Karpas-422 (cell line): ENCODE measurements at regions not wholly inside any gene's neighbourhood (a gene's known extent, or its start where the extent isn't known, plus 50 kb on each side); places are given as distances from the start of the nearest gene placed in this dataset.

Source experiments
- DNase-seq: peaks from one replicate; pipeline ENCODE4 v3.0.0-alpha.2; 2015
- H2AFZ ChIP-seq: fragments of 200-600 bp; sonication (generic); 2 replicates; pipeline ENCODE4 v1.6.1; 2014; ENCODE audit warnings: antibody characterized with exemption, low read length, mixed read lengths
- H3K27ac ChIP-seq: fragments of 200-600 bp; sonication (generic); 2 replicates; pipeline ENCODE4 v1.5.1; 2014; ENCODE audit warnings: mild to moderate bottlenecking, low read length, moderate library complexity
- H3K27me3 ChIP-seq: fragments of 200-600 bp; sonication (generic); 2 replicates; pipeline ENCODE4 v1.6.1; 2014; ENCODE audit warnings: low read length, mixed read lengths
- H3K36me3 ChIP-seq: fragments of 200-600 bp; sonication (generic); 2 replicates; pipeline ENCODE4 v1.6.1; 2014; ENCODE audit warnings: low read length, mixed read lengths; ENCODE audit not compliant: insufficient read depth
- H3K4me1 ChIP-seq: fragments of 200-600 bp; sonication (generic); 2 replicates; pipeline ENCODE4 v1.6.1; 2014; ENCODE audit warnings: mild to moderate bottlenecking, low read length, mixed read lengths
- H3K4me2 ChIP-seq: fragments of 200-600 bp; sonication (generic); 2 replicates; pipeline ENCODE4 v1.6.1; 2014; ENCODE audit warnings: low read length, low read depth, mild to moderate bottlenecking; ENCODE audit not compliant: poor library complexity, severe bottlenecking
- H3K4me3 ChIP-seq: fragments of 200-600 bp; sonication (generic); 2 replicates; pipeline ENCODE4 v1.5.1; 2014; ENCODE audit warnings: mild to moderate bottlenecking, antibody characterized with exemption, low read length, mixed read lengths
- H3K79me2 ChIP-seq: fragments of 200-600 bp; sonication (generic); 2 replicates; pipeline ENCODE4 v1.6.1; 2014; ENCODE audit warnings: mild to moderate bottlenecking, low read length, mixed read lengths
- H3K9ac ChIP-seq: fragments of 200-600 bp; sonication (generic); 2 replicates; pipeline ENCODE4 v1.6.0; 2014; ENCODE audit warnings: low read length
- H3K9me2 ChIP-seq: fragments of 200-600 bp; sonication (generic), shearing (Covaris generic); replicated peaks from 2 replicates; pipeline ENCODE4 v1.6.0; 2014; ENCODE audit warnings: mild to moderate bottlenecking, low read length, moderate library complexity; ENCODE audit not compliant: insufficient read depth
- H3K9me3 ChIP-seq: fragments of 300-700, 200-600 bp; sonication (generic); 2 replicates; pipeline ENCODE4 v1.6.1; 2014; ENCODE audit warnings: low read length, mixed read lengths
- H4K20me1 ChIP-seq: fragments of 200-600 bp; sonication (generic); 2 replicates; pipeline ENCODE4 v1.6.1; 2014; ENCODE audit warnings: mild to moderate bottlenecking, antibody characterized with exemption, low read length, low read depth; ENCODE audit not compliant: insufficient read depth

DNA sequence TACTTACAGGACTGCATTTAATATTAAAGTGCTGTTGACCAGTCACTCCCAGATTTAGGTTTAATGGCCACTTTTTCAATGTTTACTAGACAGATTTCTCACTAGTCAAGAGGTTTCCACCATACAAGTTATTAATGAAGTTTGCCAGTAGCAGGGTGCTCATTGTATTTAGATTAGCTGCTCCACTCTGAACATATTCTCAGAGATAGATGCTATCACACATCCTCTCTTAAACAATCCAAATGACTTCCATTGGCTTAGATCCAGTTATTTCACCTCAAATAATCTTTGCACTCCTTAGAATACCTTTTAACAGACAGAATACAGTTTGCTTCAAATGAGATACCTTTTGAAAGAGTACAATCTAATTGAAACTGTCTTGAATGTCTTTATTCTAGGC lies 276.1 kb downstream of the HDGFL1 start:
- H3K27ac ChIP-seq = no peak overlapping the region
- no peaks in the 10 kb centered on the region for H3K36me3 ChIP-seq
- H3K4me1 ChIP-seq = no peaks in the 10 kb centered on the region
- no peak overlapping the region for H3K4me3 ChIP-seq
- no peak overlapping the region for H3K9ac ChIP-seq
- no peak overlapping the region for H2AFZ ChIP-seq
- H4K20me1 ChIP-seq = no peaks in the 10 kb centered on the region
- no peaks in the 10 kb centered on the region for H3K79me2 ChIP-seq
- DNase-seq = no peak
- H3K9me3 ChIP-seq = 0 out of 2 replicates have a peak, but pooled peaks cover 2% of the 10 kb centered on the region
- no peaks in the 10 kb centered on the region for H3K9me2 ChIP-seq
- H3K27me3 ChIP-seq = no peaks in the 10 kb centered on the region
- H3K4me2 ChIP-seq = no peak overlapping the region

GRCh38 chr6:22848121-22848520 lies 278.8 kb downstream of the HDGFL1 start:
- Histone ChIP-seq H3K9me2 (no peaks in the 10 kb centered on the region), H4K20me1 (no peaks in the 10 kb centered on the region), H3K27ac (no peak overlapping the region), H3K4me3 (no peak overlapping the region), H3K36me3 (no peaks in the 10 kb centered on the region), H3K4me2 (no peak overlapping the region), H2AFZ (no peak overlapping the region), H3K79me2 (no peaks in the 10 kb centered on the region), H3K4me1 (no peaks in the 10 kb centered on the region), H3K9me3 (no peaks in the 10 kb centered on the region), H3K27me3 (no peaks in the 10 kb centered on the region), H3K9ac (no peak overlapping the region)
- DNase-seq = no peak

DNA sequence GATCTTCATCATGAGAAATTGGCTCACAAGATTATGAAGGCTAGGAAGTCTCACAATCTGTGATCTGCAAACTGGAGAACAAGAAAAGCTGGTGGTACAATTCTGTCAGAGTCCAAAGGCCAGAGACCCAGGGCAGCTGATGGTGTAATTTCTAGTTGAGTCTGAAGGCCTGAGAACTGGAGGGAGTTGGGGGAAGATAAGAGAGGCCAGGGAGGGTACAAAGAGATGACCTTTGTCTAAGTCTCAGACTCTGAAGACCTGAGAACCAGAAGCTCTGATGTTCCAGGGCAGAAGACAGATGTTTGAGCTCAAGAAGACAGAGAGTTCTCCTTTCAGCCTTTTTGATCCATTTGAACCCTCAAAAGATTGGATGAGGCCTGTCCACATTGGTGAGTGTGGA lies 280.6 kb downstream of the HDGFL1 start:
- Histone ChIP-seq H2AFZ (no peak overlapping the region), H3K4me2 (no peak overlapping the region), H3K9ac (no peak overlapping the region), H3K4me3 (no peak overlapping the region), H3K4me1 (no peaks in the 10 kb centered on the region), H3K79me2 (no peaks in the 10 kb centered on the region), H4K20me1 (no peaks in the 10 kb centered on the region), H3K36me3 (no peaks in the 10 kb centered on the region), H3K27ac (no peak overlapping the region), H3K9me3 (no peaks in the 10 kb centered on the region), H3K27me3 (no peaks in the 10 kb centered on the region), H3K9me2 (no peaks in the 10 kb centered on the region)
- no peak for DNase-seq

- Histone ChIP-seq H3K4me3 (no peak overlapping the region), H2AFZ (no peak overlapping the region), H3K27ac (no peak overlapping the region), H3K9ac (no peak overlapping the region), H4K20me1 (no peaks in the 10 kb centered on the region), H3K4me1 (no peaks in the 10 kb centered on the region), H3K9me2 (no peaks in the 10 kb centered on the region), H3K9me3 (no peaks in the 10 kb centered on the region; the same call in 1 of the 2 replicates), H3K79me2 (no peaks in the 10 kb centered on the region), H3K36me3 (no peaks in the 10 kb centered on the region), H3K27me3 (no peaks in the 10 kb centered on the region), H3K4me2 (no peak overlapping the region)
- no peak for DNase-seq
Observed at GRCh38 chr6:22852101-22852500, 282.7 kb downstream of the HDGFL1 start.

DNA sequence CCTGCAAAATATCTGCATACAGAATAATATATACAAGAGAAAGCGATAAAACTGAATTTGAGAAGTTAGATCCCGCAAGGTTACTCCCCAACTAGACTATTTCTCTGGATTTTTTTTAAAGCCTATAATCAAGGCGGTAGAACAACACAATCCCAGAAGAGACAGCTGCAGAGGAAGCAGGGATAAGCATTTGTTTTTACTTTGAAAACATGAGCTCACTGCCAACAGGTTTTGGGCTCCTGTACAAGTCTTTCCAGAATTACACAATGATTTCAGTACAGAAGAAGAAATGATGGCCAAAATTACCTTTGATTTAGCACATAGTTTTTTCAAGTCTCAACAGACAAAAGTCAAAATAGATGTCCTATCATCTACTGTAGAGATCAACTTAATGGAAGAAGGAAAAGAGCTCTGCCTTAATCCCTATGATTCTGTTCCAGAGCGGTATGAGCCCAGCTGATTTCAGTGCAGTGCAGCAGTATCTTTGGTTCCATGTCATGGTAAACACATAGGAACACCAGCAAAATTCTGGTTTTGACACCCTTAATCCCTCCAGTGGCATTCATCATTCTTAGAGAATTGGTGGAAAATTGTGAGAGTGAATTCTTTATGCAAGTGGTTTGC lies 304.3 kb downstream of the HDGFL1 start:
- H3K27ac ChIP-seq = no peak overlapping the region
- H3K4me3 ChIP-seq = no peak overlapping the region
- H2AFZ ChIP-seq = no peak overlapping the region
- H3K27me3 ChIP-seq = no peaks in the 10 kb centered on the region
- H3K36me3 ChIP-seq = no peaks in the 10 kb centered on the region
- H3K79me2 ChIP-seq = no peaks in the 10 kb centered on the region
- DNase-seq = no peak
- no peaks in the 10 kb centered on the region for H3K9me3 ChIP-seq
- H3K4me1 ChIP-seq = no peaks in the 10 kb centered on the region
- H3K9me2 ChIP-seq = no peaks in the 10 kb centered on the region
- H4K20me1 ChIP-seq = no peaks in the 10 kb centered on the region
- no peak overlapping the region for H3K4me2 ChIP-seq
- H3K9ac ChIP-seq = no peak overlapping the region

DNA sequence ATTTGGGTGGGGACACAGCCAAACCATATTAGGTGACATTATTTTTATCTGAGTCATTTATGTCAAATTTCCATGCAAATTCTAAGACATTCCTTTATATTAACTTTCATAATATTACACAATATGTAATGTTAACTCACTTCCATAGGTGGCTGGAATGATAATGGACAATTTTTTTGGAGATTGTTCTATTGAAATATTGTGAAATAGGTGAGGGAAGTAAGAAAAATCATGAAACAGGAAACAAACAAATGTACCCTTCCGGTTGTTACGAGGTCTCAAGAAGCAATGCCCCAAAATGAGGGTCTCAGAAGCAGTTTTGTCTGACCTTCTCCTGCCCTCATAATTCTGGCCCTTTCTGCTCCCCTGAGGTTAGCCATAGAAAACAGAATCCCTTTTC lies 306.5 kb downstream of the HDGFL1 start:
- Histone ChIP-seq H3K27ac (no peak overlapping the region), H3K79me2 (no peaks in the 10 kb centered on the region), H3K9ac (no peak overlapping the region), H3K36me3 (no peaks in the 10 kb centered on the region), H4K20me1 (no peaks in the 10 kb centered on the region), H3K4me3 (no peak overlapping the region), H2AFZ (no peak overlapping the region), H3K4me2 (no peak overlapping the region), H3K9me2 (no peaks in the 10 kb centered on the region), H3K4me1 (no peaks in the 10 kb centered on the region), H3K9me3 (no peaks in the 10 kb centered on the region), H3K27me3 (no peaks in the 10 kb centered on the region)
- no peak for DNase-seq

GRCh38 chr6:22878324-22878701 lies 308.9 kb downstream of the HDGFL1 start:
- Histone ChIP-seq H3K9me2 (no peaks in the 10 kb centered on the region), H3K79me2 (no peaks in the 10 kb centered on the region), H3K9me3 (no peaks in the 10 kb centered on the region), H4K20me1 (no peaks in the 10 kb centered on the region), H2AFZ (no peak overlapping the region), H3K4me3 (no peak overlapping the region), H3K27ac (no peak overlapping the region), H3K36me3 (no peaks in the 10 kb centered on the region), H3K4me1 (no peaks in the 10 kb centered on the region), H3K9ac (no peak overlapping the region), H3K4me2 (no peak overlapping the region), H3K27me3 (no peaks in the 10 kb centered on the region)
- DNase-seq = no peak

DNA sequence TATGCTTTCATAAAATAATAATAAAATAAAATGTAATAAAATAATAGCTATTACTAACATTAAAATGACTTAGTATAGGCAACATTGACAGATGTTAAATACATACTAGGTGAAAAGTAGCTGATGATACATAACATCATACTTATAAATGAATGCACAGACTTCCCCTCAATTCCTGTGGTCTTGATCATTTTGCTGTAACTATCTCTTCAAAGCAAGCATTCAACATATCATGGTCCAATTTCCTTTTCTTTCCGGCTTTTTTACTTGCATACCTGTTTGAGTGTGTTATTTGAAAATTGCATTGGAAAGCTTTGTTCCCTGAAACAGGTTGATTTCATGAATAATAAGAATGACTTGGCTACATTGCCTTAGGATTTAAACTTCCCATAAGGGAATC lies 309.3 kb downstream of the HDGFL1 start:
- H3K27me3 ChIP-seq = no peaks in the 10 kb centered on the region
- no peak overlapping the region for H2AFZ ChIP-seq
- H3K9me2 ChIP-seq = no peaks in the 10 kb centered on the region
- no peaks in the 10 kb centered on the region for H3K9me3 ChIP-seq
- no peak overlapping the region for H3K9ac ChIP-seq
- H4K20me1 ChIP-seq = no peaks in the 10 kb centered on the region
- no peak for DNase-seq
- no peak overlapping the region for H3K4me3 ChIP-seq
- no peaks in the 10 kb centered on the region for H3K4me1 ChIP-seq
- H3K36me3 ChIP-seq = no peaks in the 10 kb centered on the region
- no peaks in the 10 kb centered on the region for H3K79me2 ChIP-seq
- H3K27ac ChIP-seq = no peak overlapping the region
- H3K4me2 ChIP-seq = no peak overlapping the region
